Activated B cell treated with CpG ODN at 0.5 μM for 24 hours (primary cell): ENCODE measurements at regions not wholly inside any gene's neighbourhood (a gene's known extent, or its start where the extent isn't known, plus 50 kb on each side); places are given as distances from the start of the nearest gene placed in this dataset.

Source experiments
- ATAC-seq: fragments of 200-7000 bp; cut with Tn5 transposase; one replicate; pipeline ENCODE4 v1.10.0; 2021; ENCODE audit warnings: low read depth, mild to moderate bottlenecking, moderate library complexity
- CTCF ChIA-PET: fragments of 350-600 bp; sonication (Branson Sonifier 250); formaldehyde crosslinking; loops from one replicate; lab custom pipeline; 2021; ENCODE audit warnings: antibody characterized with exemption; lab: Charles Lee
- POLR2A ChIA-PET: fragments of 350-600 bp; sonication (Branson Sonifier 250); formaldehyde crosslinking; loops from one replicate; lab custom pipeline; 2021; ENCODE audit warnings: antibody characterized with exemption; lab: Charles Lee
- DNase-seq: peaks from one replicate; pipeline ENCODE4 v3.0.0; 2022
- H3K27ac Mint-ChIP-seq: one replicate; pipeline ENCODE4 v1.8.0; 2020; ENCODE audit warnings: mixed read lengths
- H3K27me3 Mint-ChIP-seq: one replicate; pipeline ENCODE4 v1.8.0; 2021; ENCODE audit warnings: mixed read lengths
- H3K36me3 Mint-ChIP-seq: one replicate; pipeline ENCODE4 v1.8.0; 2021; ENCODE audit warnings: low read depth, mixed read lengths
- H3K4me1 Mint-ChIP-seq: one replicate; pipeline ENCODE4 v1.8.0; 2021; ENCODE audit warnings: mixed read lengths
- H3K4me3 Mint-ChIP-seq: one replicate; pipeline ENCODE4 v1.8.0; 2020; ENCODE audit warnings: mild to moderate bottlenecking, mixed read lengths
- H3K9me3 Mint-ChIP-seq: one replicate; pipeline ENCODE4 v1.8.0; 2020; ENCODE audit warnings: mixed read lengths
- CTCF ChIP-seq: fragments of 200-600 bp; IDR thresholded peaks from one replicate; pipeline ENCODE4 v1.8.0; 2022; ENCODE audit warnings: antibody characterized with exemption, mild to moderate bottlenecking
- intact Hi-C: fragments of 100-400 bp; cut with micrococcal nuclease; formaldehyde crosslinking; loops from one replicate; pipeline ENCODE4 v1.15.1; 2024

- POLR2A ChIA-PET = no interaction called here
- Mint-ChIP-seq H3K27ac (no peak overlapping the region), H3K27me3 (peaks cover 6% of the 10 kb centered on the region), H3K4me1 (no peaks in the 10 kb centered on the region), H3K4me3 (no peak overlapping the region), H3K36me3 (no peaks in the 10 kb centered on the region), H3K9me3 (no peaks in the 10 kb centered on the region)
- intact Hi-C loops = no loop called here
- ATAC-seq (no peak), DNase-seq (no peak)
- TF ChIP-seq CTCF = no peak
- CTCF ChIA-PET = no interaction called here
Observed at GRCh38 chr16:22628994-22629393, 118.3 kb downstream of the NPIPB5 start.

GRCh38 chr16:22630242-22630641 lies 119.6 kb downstream of the NPIPB5 start:
- no peak overlapping the region for H3K4me3 Mint-ChIP-seq
- ATAC-seq (no peak), DNase-seq (no peak)
- intact Hi-C loops = no loop called here
- POLR2A ChIA-PET = no interaction called here
- no peaks in the 10 kb centered on the region for H3K4me1 Mint-ChIP-seq
- H3K9me3 Mint-ChIP-seq = no peaks in the 10 kb centered on the region
- peaks cover 8% of the 10 kb centered on the region for H3K27me3 Mint-ChIP-seq
- no peak overlapping the region for H3K27ac Mint-ChIP-seq
- CTCF ChIA-PET = no interaction called here
- TF ChIP-seq CTCF = no peak
- no peaks in the 10 kb centered on the region for H3K36me3 Mint-ChIP-seq

GRCh38 chr16:22631264-22631663 lies 120.6 kb downstream of the NPIPB5 start:
- TF ChIP-seq CTCF = no peak
- H3K36me3 Mint-ChIP-seq = no peaks in the 10 kb centered on the region
- no peak for ATAC-seq
- H3K27ac Mint-ChIP-seq = no peak overlapping the region
- intact Hi-C loops = no loop called here
- POLR2A ChIA-PET = no interaction called here
- peaks cover 11% of the 10 kb centered on the region for H3K27me3 Mint-ChIP-seq
- no peaks in the 10 kb centered on the region for H3K4me1 Mint-ChIP-seq
- no peaks in the 10 kb centered on the region for H3K9me3 Mint-ChIP-seq
- H3K4me3 Mint-ChIP-seq = no peak overlapping the region
- no peak for DNase-seq
- CTCF ChIA-PET = no interaction called here

- H3K36me3 Mint-ChIP-seq = no peaks in the 10 kb centered on the region
- ChIA-PET CTCF (no interaction called here), POLR2A (no interaction called here)
- no peak overlapping the region for H3K4me3 Mint-ChIP-seq
- intact Hi-C loops = no loop called here
- H3K27ac Mint-ChIP-seq = no peak overlapping the region
- DNase-seq = no peak
- H3K9me3 Mint-ChIP-seq = no peaks in the 10 kb centered on the region
- H3K27me3 Mint-ChIP-seq = peaks cover 11% of the 10 kb centered on the region
- ATAC-seq = no peak
- H3K4me1 Mint-ChIP-seq = no peaks in the 10 kb centered on the region
- TF ChIP-seq CTCF = no peak
Observed at GRCh38 chr16:22632606-22633005, 121.9 kb downstream of the NPIPB5 start.

GRCh38 chr16:22633280-22633679 lies 122.6 kb downstream of the NPIPB5 start:
- no peak overlapping the region for H3K4me3 Mint-ChIP-seq
- intact Hi-C loops = no loop called here
- H3K27ac Mint-ChIP-seq = no peak overlapping the region
- H3K36me3 Mint-ChIP-seq = no peaks in the 10 kb centered on the region
- ATAC-seq (no peak), DNase-seq (no peak)
- TF ChIP-seq CTCF = no peak
- ChIA-PET POLR2A (interaction anchor here (0.6 kb wide), 1 partner anchor 304 kb away, joined by 3 read pairs; no protein-coding TSS in a partner anchor), CTCF (no interaction called here)
- no peaks in the 10 kb centered on the region for H3K9me3 Mint-ChIP-seq
- H3K27me3 Mint-ChIP-seq = peaks cover 11% of the 10 kb centered on the region
- H3K4me1 Mint-ChIP-seq = no peaks in the 10 kb centered on the region
